ENCODE measurements at regions not wholly inside any gene's neighbourhood (a gene's known extent, or its start where the extent isn't known, plus 50 kb on each side); places are given as distances from the start of the nearest gene placed in this dataset.

DNA sequence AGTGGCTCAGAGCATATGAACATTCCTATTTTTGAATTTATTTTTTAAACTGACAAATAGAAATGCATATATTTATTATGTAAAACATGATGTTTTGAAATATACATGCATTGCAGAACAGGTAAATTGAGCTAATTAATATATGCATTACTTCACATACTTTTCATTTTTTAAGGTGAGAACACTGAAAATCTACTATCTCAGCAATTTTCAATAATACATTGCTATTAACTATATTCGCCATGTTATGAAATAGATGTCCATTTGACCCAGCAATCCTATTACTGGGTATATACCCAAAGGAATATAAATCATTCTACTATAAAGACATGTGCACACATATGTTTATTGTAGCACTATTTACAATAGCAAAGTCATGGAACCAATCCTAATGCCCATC lies 717.7 kb upstream of the PIK3C3 start:
- Histone ChIP-seq H3K9me3 (ENCODE audit: insufficient read depth, low read length) (no peaks in the 10 kb centered on the region), H3K4me3 (ENCODE audit: insufficient read length, low read depth) (no peak overlapping the region), H3K27me3 (ENCODE audit: insufficient read depth, insufficient read length) (no peaks in the 10 kb centered on the region), H3K36me3 (ENCODE audit: insufficient read depth, insufficient read length, low read length) (no peaks in the 10 kb centered on the region), H3K4me1 (ENCODE audit: insufficient read depth, insufficient read length) (no peaks in the 10 kb centered on the region), H3K9ac (ENCODE audit: insufficient read length, low read depth) (no peak overlapping the region)
- no peak for TF ChIP-seq YY1 (IDR thresholded peaks at IDR 0.05; ENCODE audit: insufficient read depth, insufficient read length)
- no peak for TF ChIP-seq SUZ12 (IDR thresholded peaks at IDR 0.05; ENCODE audit: extremely low read depth, insufficient read depth, insufficient read length)
- TF ChIP-seq ZNF274 (IDR thresholded peaks at IDR 0.05; ENCODE audit: low read depth, low read length): no peak
- no peak for DNase-seq (ENCODE audit: low read depth, low spot score)

DNA sequence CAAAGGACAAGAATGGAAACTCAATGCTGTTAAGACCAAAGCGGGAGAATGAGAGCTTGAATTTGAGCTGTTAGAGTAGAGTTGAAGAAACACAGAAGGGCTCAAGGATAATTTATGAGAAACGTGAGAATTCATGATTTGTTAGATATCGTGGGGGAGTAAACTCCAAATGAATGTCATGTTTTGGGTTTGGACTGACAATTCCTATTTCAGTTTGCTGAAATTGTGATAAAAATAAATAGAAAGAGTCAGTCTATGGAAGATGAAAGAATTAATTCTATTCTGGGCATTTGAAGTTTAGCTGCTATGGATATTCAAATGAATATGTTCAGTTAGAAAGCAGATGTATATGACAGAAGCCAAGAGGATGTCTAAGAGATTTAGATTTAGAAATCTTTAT lies 723.4 kb upstream of the PIK3C3 start:
- no peak for TF ChIP-seq YY1 (IDR thresholded peaks at IDR 0.05; ENCODE audit: insufficient read depth, insufficient read length)
- no peak for TF ChIP-seq ZNF274 (IDR thresholded peaks at IDR 0.05; ENCODE audit: low read depth, low read length)
- no peak for TF ChIP-seq SUZ12 (IDR thresholded peaks at IDR 0.05; ENCODE audit: extremely low read depth, insufficient read depth, insufficient read length)
- DNase-seq (ENCODE audit: low read depth, low spot score): no peak
- Histone ChIP-seq H3K4me3 (ENCODE audit: insufficient read length, low read depth) (no peak overlapping the region), H3K36me3 (ENCODE audit: insufficient read depth, insufficient read length, low read length) (no peaks in the 10 kb centered on the region), H3K9ac (ENCODE audit: insufficient read length, low read depth) (no peak overlapping the region), H3K27me3 (ENCODE audit: insufficient read depth, insufficient read length) (no peaks in the 10 kb centered on the region), H3K9me3 (ENCODE audit: insufficient read depth, low read length) (no peaks in the 10 kb centered on the region), H3K4me1 (ENCODE audit: insufficient read depth, insufficient read length) (no peaks in the 10 kb centered on the region)

DNA sequence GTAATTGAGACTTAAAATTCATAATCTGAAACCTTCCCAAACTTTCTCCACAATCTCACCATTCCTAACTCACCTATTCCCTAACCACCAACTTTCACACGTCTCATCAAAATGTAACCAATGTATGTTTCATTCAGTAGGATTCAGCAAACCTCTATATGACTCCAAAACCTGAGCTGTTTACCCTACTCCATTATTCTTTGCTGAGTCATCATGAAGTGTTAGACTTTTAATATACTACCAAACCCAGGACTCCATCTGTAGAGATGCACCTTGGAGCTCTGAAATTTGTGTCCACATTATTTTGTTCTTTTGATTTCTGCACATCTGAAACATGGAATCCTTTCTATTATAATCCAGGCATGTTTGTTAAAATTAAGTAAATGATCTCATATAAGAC lies 727.0 kb upstream of the PIK3C3 start:
- TF ChIP-seq SUZ12 (IDR thresholded peaks at IDR 0.05; ENCODE audit: extremely low read depth, insufficient read depth, insufficient read length) (no peak), ZNF274 (IDR thresholded peaks at IDR 0.05; ENCODE audit: low read depth, low read length) (no peak), YY1 (IDR thresholded peaks at IDR 0.05; ENCODE audit: insufficient read depth, insufficient read length) (no peak)
- no peaks in the 10 kb centered on the region for H3K9me3 ChIP-seq (ENCODE audit: insufficient read depth, low read length)
- DNase-seq (ENCODE audit: low read depth, low spot score): no peak

DNA sequence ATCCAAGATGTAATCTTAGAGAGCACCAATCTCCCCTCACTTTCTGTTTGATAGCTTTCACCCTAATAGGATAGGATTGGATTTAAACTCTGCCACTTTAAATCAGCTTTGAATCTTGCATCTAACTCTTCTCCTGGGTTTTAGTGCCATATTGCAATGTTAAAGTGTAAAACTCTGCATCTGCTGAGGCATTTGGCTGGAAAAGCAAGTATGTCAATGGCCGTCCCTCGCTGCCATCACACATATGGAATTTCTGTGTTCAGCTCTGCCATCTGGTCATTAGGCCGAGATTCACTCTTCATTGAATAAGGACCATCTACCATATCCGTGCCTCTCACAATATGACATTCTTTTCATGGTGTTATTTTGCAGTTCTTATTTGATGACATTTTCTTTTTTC lies 728.1 kb upstream of the PIK3C3 start:
- no peak overlapping the region for H3K9ac ChIP-seq (ENCODE audit: insufficient read length, low read depth)
- no peak for DNase-seq (ENCODE audit: low read depth, low spot score)
- H3K27me3 ChIP-seq (ENCODE audit: insufficient read depth, insufficient read length): no peaks in the 10 kb centered on the region
- H3K9me3 ChIP-seq (ENCODE audit: insufficient read depth, low read length): no peaks in the 10 kb centered on the region
- TF ChIP-seq SUZ12 (IDR thresholded peaks at IDR 0.05; ENCODE audit: extremely low read depth, insufficient read depth, insufficient read length) (no peak), YY1 (IDR thresholded peaks at IDR 0.05; ENCODE audit: insufficient read depth, insufficient read length) (no peak), ZNF274 (IDR thresholded peaks at IDR 0.05; ENCODE audit: low read depth, low read length) (no peak)
- H3K4me1 ChIP-seq (ENCODE audit: insufficient read depth, insufficient read length): no peaks in the 10 kb centered on the region
- no peaks in the 10 kb centered on the region for H3K36me3 ChIP-seq (ENCODE audit: insufficient read depth, insufficient read length, low read length)
- H3K4me3 ChIP-seq (ENCODE audit: insufficient read length, low read depth): no peak overlapping the region

More for the DNA sequence above, 727.0 kb upstream of the PIK3C3 start:
- Histone ChIP-seq H3K27me3 (ENCODE audit: insufficient read depth, insufficient read length) (no peaks in the 10 kb centered on the region), H3K4me1 (ENCODE audit: insufficient read depth, insufficient read length) (no peaks in the 10 kb centered on the region), H3K4me3 (ENCODE audit: insufficient read length, low read depth) (no peak overlapping the region), H3K9ac (ENCODE audit: insufficient read length, low read depth) (no peak overlapping the region), H3K36me3 (ENCODE audit: insufficient read depth, insufficient read length, low read length) (no peaks in the 10 kb centered on the region)

DNA sequence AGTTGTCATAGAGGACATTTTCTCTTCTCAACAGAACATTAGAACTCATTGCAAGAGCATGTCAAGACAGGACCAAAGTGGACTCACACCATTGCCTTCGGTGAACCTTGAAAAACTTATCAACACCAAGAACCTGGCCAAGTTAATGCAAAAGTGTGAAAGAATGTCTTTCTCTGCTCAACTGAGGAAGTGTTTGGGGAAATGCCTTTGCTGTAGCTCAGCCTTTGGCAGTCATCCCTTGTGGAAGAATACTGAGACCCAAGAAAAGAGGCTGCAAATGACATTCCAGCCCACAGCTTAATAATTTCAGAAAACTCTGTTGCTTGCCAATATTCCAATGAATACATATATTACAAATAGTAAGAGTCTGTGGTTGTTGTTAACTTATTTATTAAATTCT lies 728.8 kb upstream of the PIK3C3 start:
- no peaks in the 10 kb centered on the region for H3K36me3 ChIP-seq (ENCODE audit: insufficient read depth, insufficient read length, low read length)
- DNase-seq (ENCODE audit: low read depth, low spot score): no peak
- TF ChIP-seq SUZ12 (IDR thresholded peaks at IDR 0.05; ENCODE audit: extremely low read depth, insufficient read depth, insufficient read length): no peak
- no peak for TF ChIP-seq YY1 (IDR thresholded peaks at IDR 0.05; ENCODE audit: insufficient read depth, insufficient read length)
- no peak for TF ChIP-seq ZNF274 (IDR thresholded peaks at IDR 0.05; ENCODE audit: low read depth, low read length)
- H3K27me3 ChIP-seq (ENCODE audit: insufficient read depth, insufficient read length): no peaks in the 10 kb centered on the region
- H3K4me1 ChIP-seq (ENCODE audit: insufficient read depth, insufficient read length): no peaks in the 10 kb centered on the region
- no peak overlapping the region for H3K4me3 ChIP-seq (ENCODE audit: insufficient read length, low read depth)
- no peak overlapping the region for H3K9ac ChIP-seq (ENCODE audit: insufficient read length, low read depth)
- no peaks in the 10 kb centered on the region for H3K9me3 ChIP-seq (ENCODE audit: insufficient read depth, low read length)

DNA sequence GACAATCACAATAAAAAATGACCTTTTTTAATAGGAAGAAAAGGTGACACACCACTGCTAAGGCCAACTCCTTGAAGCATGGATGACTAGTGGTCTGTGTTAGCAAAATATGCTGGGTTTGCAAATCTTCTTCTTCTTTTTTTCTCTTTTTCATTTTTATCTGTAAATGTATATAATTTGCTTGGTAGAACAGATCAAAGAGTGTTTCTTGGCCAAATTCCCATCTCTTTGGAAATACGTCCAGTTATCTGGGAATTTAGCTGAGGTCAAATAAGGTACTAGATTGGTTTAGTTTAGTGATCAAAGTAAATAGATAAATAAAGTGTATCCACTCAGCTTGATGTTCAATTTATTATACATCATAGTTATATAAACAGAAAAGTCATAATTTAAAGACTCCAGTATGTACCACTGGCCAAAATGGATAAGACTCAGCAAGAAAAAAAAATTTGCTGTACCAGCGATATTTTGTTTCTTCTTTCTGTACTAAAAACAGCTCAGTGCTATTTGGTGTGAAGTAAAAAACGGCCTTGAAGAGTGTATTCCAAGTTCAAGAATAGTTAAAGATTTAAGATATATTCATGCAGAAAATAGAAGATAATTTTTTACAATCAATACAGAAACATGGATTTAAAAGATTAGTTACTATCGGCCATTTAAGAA lies 738.6 kb upstream of the PIK3C3 start:
- H3K9me3 ChIP-seq (ENCODE audit: insufficient read depth, low read length): no peaks in the 10 kb centered on the region
- no peak overlapping the region for H3K4me3 ChIP-seq (ENCODE audit: insufficient read length, low read depth)
- no peak overlapping the region for H3K9ac ChIP-seq (ENCODE audit: insufficient read length, low read depth)
- no peak for DNase-seq (ENCODE audit: low read depth, low spot score)
- H3K4me1 ChIP-seq (ENCODE audit: insufficient read depth, insufficient read length): no peaks in the 10 kb centered on the region
- no peaks in the 10 kb centered on the region for H3K36me3 ChIP-seq (ENCODE audit: insufficient read depth, insufficient read length, low read length)
- TF ChIP-seq ZNF274 (IDR thresholded peaks at IDR 0.05; ENCODE audit: low read depth, low read length) (no peak), SUZ12 (IDR thresholded peaks at IDR 0.05; ENCODE audit: extremely low read depth, insufficient read depth, insufficient read length) (no peak), YY1 (IDR thresholded peaks at IDR 0.05; ENCODE audit: insufficient read depth, insufficient read length) (no peak)
- H3K27me3 ChIP-seq (ENCODE audit: insufficient read depth, insufficient read length): no peaks in the 10 kb centered on the region

DNA sequence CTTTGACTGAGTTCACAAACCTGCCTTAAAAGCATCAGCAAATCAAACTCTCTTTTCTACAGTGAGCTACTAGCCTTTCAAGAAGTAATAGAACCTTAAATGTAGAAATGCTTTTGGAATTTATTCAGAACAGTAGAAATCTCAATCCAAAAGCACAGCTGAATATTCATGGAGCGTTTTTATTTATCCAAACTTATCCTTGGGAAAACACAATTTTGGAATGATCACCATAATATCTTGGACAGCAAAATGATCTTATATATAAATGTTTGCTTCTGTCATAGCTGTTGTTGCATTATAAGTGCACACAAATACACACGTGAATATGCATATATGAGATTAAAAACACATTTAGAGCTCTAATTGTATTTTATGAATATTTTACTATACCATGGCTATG lies 747.3 kb upstream of the PIK3C3 start:
- H3K9ac ChIP-seq (ENCODE audit: insufficient read length, low read depth): no peak overlapping the region
- no peak for DNase-seq (ENCODE audit: low read depth, low spot score)
- no peaks in the 10 kb centered on the region for H3K9me3 ChIP-seq (ENCODE audit: insufficient read depth, low read length)
- H3K4me1 ChIP-seq (ENCODE audit: insufficient read depth, insufficient read length): no peaks in the 10 kb centered on the region
- TF ChIP-seq YY1 (IDR thresholded peaks at IDR 0.05; ENCODE audit: insufficient read depth, insufficient read length) (no peak), ZNF274 (IDR thresholded peaks at IDR 0.05; ENCODE audit: low read depth, low read length) (no peak), SUZ12 (IDR thresholded peaks at IDR 0.05; ENCODE audit: extremely low read depth, insufficient read depth, insufficient read length) (no peak)
- no peaks in the 10 kb centered on the region for H3K27me3 ChIP-seq (ENCODE audit: insufficient read depth, insufficient read length)
- H3K4me3 ChIP-seq (ENCODE audit: insufficient read length, low read depth): no peak overlapping the region
- H3K36me3 ChIP-seq (ENCODE audit: insufficient read depth, insufficient read length, low read length): no peaks in the 10 kb centered on the region

Measured in NT2/D1 (cell line).